Memory B cell (primary cell): ENCODE measurements at regions not wholly inside any gene's neighbourhood (a gene's known extent, or its start where the extent isn't known, plus 50 kb on each side); places are given as distances from the start of the nearest gene placed in this dataset.

Source experiments
- ATAC-seq: fragments of 150-1000 bp; cut with Tn5 transposase; 2 replicates; pipeline ENCODE4 v1.10.0; 2021; ENCODE audit warnings: low read depth, mild to moderate bottlenecking, moderate library complexity
- DNase-seq, 2 donors: peaks; one replicate each; pipeline ENCODE4 v3.0.0; 2022; ENCODE audit warnings: low spot score in 2 of 2
- H3K27ac Mint-ChIP-seq: one replicate; pipeline ENCODE4 v1.8.0; 2022; ENCODE audit warnings: mild to moderate bottlenecking, moderate library complexity, mixed read lengths
- H3K27me3 Mint-ChIP-seq: one replicate; pipeline ENCODE4 v1.8.0; 2022; ENCODE audit warnings: mixed read lengths
- H3K36me3 Mint-ChIP-seq: one replicate; pipeline ENCODE4 v1.8.0; 2022; ENCODE audit warnings: mild to moderate bottlenecking, mixed read lengths
- H3K4me1 Mint-ChIP-seq: one replicate; pipeline ENCODE4 v1.8.0; 2022; ENCODE audit warnings: mixed read lengths
- H3K4me3 Mint-ChIP-seq: one replicate; pipeline ENCODE4 v1.8.0; 2022; ENCODE audit warnings: mild to moderate bottlenecking, moderate library complexity, mixed read lengths
- H3K9me3 Mint-ChIP-seq: one replicate; pipeline ENCODE4 v1.8.0; 2022; ENCODE audit warnings: mixed read lengths

DNA sequence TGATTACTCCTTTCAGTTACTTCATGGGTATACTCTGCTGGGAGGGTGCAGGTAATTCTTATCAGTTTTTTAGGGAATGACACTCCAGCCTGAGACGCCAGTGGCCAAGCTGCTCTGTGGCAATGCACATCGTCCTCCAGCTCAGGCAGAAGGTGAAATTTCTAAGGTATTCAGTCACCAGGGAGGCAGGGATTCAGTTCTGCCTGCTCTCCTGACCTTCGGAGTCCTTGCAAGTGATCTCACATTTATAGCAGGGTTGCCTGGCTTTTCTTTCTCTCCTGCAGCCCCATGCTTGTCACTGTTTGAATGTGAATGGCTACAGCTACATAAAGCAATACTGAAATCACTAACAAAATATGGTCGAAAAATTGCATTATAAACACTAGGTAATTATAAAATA is 1447.5 kb downstream of the EFNB2 start:
- Mint-ChIP-seq H3K36me3 (no peaks in the 10 kb centered on the region), H3K4me1 (no peaks in the 10 kb centered on the region), H3K27ac (no peak overlapping the region), H3K9me3 (no peaks in the 10 kb centered on the region), H3K27me3 (no peaks in the 10 kb centered on the region), H3K4me3 (no peak overlapping the region)
- no peak for DNase-seq
- no peak for ATAC-seq

DNA sequence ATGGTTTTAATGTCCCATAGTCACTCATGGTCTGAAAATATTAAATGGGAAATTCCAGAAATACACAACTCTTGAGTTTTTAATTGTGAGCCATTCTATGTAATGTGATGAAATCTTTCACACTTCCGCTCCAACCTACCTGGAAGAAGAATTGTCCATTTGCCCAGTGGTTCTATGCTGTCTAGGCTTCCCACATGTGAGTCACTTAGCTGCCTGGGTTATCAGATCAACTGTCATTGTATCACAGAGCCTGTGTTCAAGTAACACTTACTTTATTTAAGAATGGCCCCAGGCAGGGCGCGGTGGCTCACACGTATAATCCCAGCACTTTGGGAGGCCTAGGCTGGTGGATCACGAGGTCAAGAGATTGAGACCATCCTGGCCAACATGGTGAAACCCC is 1450.5 kb downstream of the EFNB2 start:
- Mint-ChIP-seq H3K27ac (no peak overlapping the region), H3K4me3 (no peak overlapping the region), H3K9me3 (no peaks in the 10 kb centered on the region), H3K36me3 (no peaks in the 10 kb centered on the region), H3K4me1 (no peaks in the 10 kb centered on the region), H3K27me3 (no peaks in the 10 kb centered on the region)
- DNase-seq, result no peak
- ATAC-seq, result no peak

DNA sequence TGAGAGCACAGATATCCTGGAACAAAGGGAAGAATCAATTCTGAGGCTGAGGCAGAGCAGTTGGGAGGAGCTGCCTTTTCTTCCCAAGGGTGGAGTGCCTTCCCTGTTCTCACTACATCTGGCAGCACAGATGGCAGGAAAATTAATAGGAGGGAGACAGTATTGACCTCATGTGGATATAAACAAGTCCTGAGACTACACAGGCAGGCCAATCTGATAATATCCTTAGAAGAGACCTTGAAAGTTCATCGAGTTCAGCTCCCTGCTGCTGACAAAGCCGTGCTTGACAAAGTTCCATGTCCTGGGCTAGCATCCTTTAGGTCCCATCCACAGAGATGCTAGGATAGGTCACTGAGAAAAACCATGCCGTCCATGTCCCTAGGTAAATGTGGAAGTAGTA is 1451.5 kb downstream of the EFNB2 start:
- DNase-seq, result no peak
- no peak for ATAC-seq

DNA sequence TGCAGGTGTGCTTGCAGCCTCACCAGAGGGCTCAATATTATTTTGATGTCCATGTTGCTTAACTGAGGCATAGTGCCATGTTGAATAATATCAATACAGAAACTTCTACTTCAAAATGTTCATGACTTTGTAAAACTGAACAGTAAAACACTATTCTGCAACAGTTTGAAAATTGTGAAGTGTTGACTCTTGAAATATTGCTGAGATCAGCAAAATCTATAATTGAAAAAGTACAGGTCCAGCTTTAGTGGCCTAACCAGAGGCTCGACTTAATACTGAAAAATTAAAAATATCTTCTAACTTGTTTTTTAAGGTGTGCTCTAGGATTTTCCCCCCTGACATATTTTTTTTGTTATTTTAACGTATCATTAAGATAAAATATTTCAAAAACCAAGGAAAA is 1460.7 kb downstream of the EFNB2 start:
- Mint-ChIP-seq H3K36me3 (no peaks in the 10 kb centered on the region), H3K4me3 (no peak overlapping the region), H3K27me3 (no peaks in the 10 kb centered on the region), H3K4me1 (no peaks in the 10 kb centered on the region), H3K9me3 (no peaks in the 10 kb centered on the region), H3K27ac (no peak overlapping the region)
- no peak for ATAC-seq
- no peak for DNase-seq

More for the DNA sequence above, 1451.5 kb downstream of the EFNB2 start:
- Mint-ChIP-seq H3K4me1 (no peaks in the 10 kb centered on the region), H3K4me3 (no peak overlapping the region), H3K27ac (no peak overlapping the region), H3K27me3 (no peaks in the 10 kb centered on the region), H3K36me3 (no peaks in the 10 kb centered on the region), H3K9me3 (no peaks in the 10 kb centered on the region)

DNA sequence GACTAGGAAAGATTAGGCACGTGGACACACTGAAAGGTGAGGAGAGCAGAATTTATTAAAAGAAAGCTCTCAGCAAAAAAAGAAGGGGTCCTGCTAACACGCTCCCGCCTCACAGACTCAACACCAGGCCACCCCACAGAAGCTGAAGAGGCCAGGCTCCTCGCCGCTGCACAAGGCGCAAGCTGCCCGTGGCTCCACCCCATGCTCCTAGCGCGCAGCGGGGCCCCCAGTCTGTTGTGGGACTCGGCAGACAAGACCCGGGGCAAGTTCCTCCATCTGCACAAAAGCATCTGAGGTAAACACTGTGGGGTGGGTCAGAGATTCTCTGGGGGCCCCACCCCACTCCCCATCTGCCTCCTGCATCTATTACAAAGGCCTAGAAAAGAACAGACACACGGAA is 1462.4 kb downstream of the EFNB2 start:
- DNase-seq (no peak), ATAC-seq (no peak)
- Mint-ChIP-seq H3K36me3 (no peaks in the 10 kb centered on the region), H3K4me1 (no peaks in the 10 kb centered on the region), H3K27me3 (no peaks in the 10 kb centered on the region), H3K4me3 (no peak overlapping the region), H3K27ac (no peak overlapping the region), H3K9me3 (no peaks in the 10 kb centered on the region)

DNA sequence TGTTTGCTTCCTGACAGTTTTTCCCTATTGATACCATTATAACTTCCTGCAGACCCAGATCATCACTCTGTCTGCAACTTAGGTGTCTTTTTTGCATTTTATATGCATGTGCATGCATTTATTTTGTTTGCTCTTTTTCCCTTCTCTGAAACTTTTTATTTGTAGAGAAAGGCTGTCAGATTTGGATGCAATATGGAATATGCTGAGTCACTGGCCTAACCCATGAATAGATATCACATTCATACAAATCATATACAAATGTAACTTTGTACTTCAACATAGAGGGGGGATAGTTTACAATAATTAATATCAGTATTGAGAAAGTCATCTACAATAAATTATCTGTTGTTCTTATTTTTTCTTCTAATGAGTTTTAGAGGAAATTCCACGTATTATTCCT is 1465.0 kb downstream of the EFNB2 start:
- Mint-ChIP-seq H3K4me1 (no peaks in the 10 kb centered on the region), H3K4me3 (no peak overlapping the region), H3K27ac (no peak overlapping the region), H3K27me3 (no peaks in the 10 kb centered on the region), H3K36me3 (no peaks in the 10 kb centered on the region), H3K9me3 (peaks cover 1% of the 10 kb centered on the region)
- no peak for DNase-seq
- ATAC-seq, result no peak

DNA sequence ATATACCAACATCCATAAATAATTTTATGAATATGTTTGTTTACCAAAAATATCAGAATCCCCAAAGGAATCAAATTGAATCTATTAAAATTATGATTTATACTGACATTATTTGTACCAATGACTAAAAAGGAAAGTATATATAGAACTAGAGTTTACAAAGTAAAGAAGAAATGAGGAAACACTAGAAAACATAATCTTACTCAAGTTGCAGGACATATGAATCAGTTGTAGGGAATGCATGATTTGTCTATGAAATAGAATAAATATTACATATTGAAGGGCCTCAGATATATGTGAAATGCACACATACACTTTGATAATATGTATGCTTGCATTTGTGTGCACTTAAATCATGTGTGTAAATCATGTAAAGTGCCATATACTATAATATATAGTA is 1466.4 kb downstream of the EFNB2 start:
- Mint-ChIP-seq H3K9me3 (peaks cover 1% of the 10 kb centered on the region), H3K27ac (no peak overlapping the region), H3K4me1 (no peaks in the 10 kb centered on the region), H3K4me3 (no peak overlapping the region), H3K27me3 (no peaks in the 10 kb centered on the region), H3K36me3 (no peaks in the 10 kb centered on the region)
- DNase-seq, result no peak
- no peak for ATAC-seq

DNA sequence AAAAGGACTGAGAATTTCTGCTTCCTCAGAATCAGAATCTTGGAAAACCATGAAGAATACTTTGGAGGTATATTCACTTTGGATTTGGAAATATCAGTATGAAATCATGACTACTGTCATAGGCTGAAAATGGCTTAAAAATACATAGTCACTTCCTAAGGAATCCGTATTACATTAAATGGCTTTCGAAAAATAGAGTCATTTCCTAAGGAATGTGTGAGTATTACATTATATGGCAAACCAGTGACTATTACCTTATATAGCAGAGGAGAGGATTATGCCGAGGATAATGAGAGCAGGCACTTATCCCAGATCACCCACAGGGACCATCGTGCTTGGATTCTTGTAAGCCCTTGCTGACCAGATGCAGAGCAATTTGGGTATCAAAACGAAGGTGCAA is 1471.8 kb downstream of the EFNB2 start:
- Mint-ChIP-seq H3K27ac (no peak overlapping the region), H3K36me3 (no peaks in the 10 kb centered on the region), H3K4me3 (no peak overlapping the region), H3K9me3 (peaks cover 1% of the 10 kb centered on the region), H3K4me1 (no peaks in the 10 kb centered on the region), H3K27me3 (no peaks in the 10 kb centered on the region)
- ATAC-seq (no peak), DNase-seq (no peak)

DNA sequence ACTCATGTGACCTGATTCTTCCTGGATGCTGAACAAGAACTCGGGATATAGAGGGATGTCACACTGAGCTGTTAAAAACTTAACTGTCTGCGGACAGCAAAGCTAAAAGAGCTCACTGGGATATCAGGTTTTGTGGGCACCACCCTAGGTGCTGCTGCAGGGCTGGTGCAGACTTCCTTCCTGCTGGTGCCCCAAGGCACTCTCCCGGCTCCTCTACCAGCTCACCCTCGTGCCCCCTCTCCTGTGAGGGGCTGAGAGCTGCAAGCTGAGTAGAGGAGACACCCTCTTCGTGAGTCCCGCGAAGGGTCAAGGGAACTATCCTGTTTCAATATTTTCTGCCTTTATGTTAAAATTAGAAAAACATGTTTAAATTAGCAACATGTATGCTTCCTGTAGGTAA is 1475.7 kb downstream of the EFNB2 start:
- ATAC-seq, result no peak
- no peaks in the 10 kb centered on the region for H3K27me3 Mint-ChIP-seq

DNA sequence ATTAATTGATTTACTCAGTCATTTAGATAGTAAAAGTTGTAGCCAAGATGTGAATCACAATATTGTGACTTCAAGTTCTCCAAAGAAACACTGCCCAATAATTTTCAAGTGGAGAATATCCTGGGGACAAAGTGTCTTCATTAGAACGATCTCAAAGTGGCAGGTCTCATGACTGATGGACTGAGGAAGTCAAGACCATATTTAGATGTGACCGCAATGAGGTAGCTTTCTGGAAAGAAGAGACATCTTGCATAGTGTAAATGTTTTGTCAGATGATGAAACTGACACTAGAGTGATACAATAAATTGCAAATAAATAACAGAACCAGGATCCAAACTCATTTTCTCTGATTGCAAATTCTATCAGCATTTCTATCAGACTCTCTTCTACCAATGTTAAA is 1476.9 kb downstream of the EFNB2 start:
- H3K4me3 Mint-ChIP-seq, result no peak overlapping the region
- no peaks in the 10 kb centered on the region for H3K27me3 Mint-ChIP-seq
- no peaks in the 10 kb centered on the region for H3K36me3 Mint-ChIP-seq
- no peak overlapping the region for H3K27ac Mint-ChIP-seq
- no peaks in the 10 kb centered on the region for H3K4me1 Mint-ChIP-seq
- no peaks in the 10 kb centered on the region for H3K9me3 Mint-ChIP-seq
- no peak for ATAC-seq
- no peak for DNase-seq

More for the DNA sequence above, 1475.7 kb downstream of the EFNB2 start:
- no peaks in the 10 kb centered on the region for H3K4me1 Mint-ChIP-seq
- H3K4me3 Mint-ChIP-seq, result no peak overlapping the region
- no peak for DNase-seq
- H3K9me3 Mint-ChIP-seq, result no peaks in the 10 kb centered on the region
- H3K36me3 Mint-ChIP-seq, result no peaks in the 10 kb centered on the region
- no peak overlapping the region for H3K27ac Mint-ChIP-seq

DNA sequence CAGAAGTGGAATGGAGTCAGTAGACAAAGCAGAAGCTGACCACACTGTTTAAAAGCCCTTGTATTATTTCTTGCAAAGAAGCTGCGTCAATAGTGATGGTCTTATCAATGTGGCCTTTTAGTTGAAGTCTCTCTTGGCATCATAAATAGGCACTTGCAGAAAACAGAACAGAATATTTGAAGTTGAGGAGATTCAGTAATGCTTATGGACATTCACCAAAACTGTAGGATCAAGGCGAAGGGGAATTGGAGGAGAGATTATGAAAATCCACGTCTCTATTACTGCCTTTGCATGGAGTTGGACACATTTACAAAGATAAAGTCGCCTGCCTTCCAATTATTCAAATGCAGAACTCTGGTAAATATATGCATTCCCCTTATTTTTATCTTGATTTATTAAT is 1482.8 kb downstream of the EFNB2 start:
- DNase-seq, result no peak
- no peak for ATAC-seq
- Mint-ChIP-seq H3K27me3 (peaks cover 2% of the 10 kb centered on the region), H3K36me3 (no peaks in the 10 kb centered on the region), H3K27ac (no peak overlapping the region), H3K9me3 (no peaks in the 10 kb centered on the region), H3K4me3 (no peak overlapping the region), H3K4me1 (no peaks in the 10 kb centered on the region)

DNA sequence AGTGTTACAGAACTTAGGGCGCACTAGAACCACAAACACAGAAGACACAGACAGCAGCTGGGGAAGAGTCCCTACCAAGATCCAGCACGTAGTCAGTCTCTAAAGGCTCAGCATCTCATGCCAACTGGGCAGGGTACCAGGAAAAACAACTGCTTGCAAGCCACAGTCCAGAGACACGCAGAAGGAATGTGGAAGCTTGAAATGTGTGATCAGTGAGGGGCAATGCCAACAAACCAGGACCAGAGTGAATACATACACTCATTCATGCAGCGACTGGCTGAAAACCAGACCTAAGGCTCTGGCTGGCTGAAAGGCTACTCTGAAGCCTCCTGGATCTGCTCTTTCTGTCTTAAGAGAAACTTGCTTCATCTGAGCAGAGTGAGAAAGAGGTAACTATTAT is 1484.8 kb downstream of the EFNB2 start:
- no peaks in the 10 kb centered on the region for H3K4me1 Mint-ChIP-seq
- H3K36me3 Mint-ChIP-seq, result no peaks in the 10 kb centered on the region
- no peak overlapping the region for H3K27ac Mint-ChIP-seq
- ATAC-seq (no peak), DNase-seq (no peak)
- H3K27me3 Mint-ChIP-seq, result peaks cover 2% of the 10 kb centered on the region
- no peaks in the 10 kb centered on the region for H3K9me3 Mint-ChIP-seq
- H3K4me3 Mint-ChIP-seq, result no peak overlapping the region

DNA sequence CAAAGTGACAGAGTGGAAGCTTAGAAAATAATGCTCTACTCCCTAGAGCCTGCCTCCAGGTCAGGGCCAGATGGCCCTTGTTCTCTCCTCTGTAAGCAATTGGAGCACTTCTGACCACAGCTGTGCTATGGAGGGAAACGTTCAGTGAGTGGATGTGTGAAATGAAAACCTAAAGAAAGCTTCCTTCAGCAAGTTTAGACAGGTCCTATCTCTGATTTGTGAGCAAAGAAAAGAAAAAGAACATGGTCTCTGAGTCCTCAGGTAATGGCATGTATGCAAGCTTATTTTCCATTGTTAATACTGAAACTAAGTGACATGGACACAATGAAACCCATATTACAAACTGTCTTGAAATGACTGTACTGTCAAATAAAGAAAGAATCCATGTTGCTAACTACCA is 1486.8 kb downstream of the EFNB2 start:
- no peak for DNase-seq
- no peak for ATAC-seq
- H3K27ac Mint-ChIP-seq, result no peak overlapping the region
- H3K36me3 Mint-ChIP-seq, result no peaks in the 10 kb centered on the region
- H3K27me3 Mint-ChIP-seq, result peaks cover 2% of the 10 kb centered on the region
- peaks cover under 1% of the 10 kb centered on the region for H3K9me3 Mint-ChIP-seq
- H3K4me3 Mint-ChIP-seq, result no peak overlapping the region
- H3K4me1 Mint-ChIP-seq, result no peaks in the 10 kb centered on the region

DNA sequence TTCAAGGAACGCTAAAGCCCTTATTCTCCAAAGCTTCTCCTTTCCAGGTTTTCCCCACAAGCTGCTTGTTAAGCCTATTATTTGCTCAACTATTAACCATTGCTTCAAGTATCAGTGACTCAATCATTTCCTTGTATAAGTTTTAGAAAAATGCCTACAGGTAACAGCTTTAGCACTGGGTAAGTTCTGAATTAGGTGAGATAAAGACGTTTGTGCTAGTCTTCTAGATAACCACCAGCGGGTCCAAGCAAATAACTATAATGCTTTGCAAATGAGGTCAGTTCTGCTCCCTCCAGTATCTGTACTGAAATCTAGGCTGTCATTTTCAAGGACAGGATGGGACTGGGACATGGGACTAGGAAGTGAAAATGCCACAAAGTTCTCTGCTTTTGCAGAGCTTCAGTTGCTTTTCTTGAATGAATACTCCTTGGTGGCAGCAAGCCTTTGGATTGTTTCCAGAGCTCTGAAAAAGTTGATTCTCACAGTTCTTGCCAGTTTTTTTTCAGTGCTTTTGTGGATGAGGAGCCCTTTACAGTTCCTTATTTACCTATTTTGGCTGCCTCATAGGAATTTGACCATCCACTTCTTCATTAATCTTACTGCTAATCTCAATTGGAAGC is 1487.7 kb downstream of the EFNB2 start:
- Mint-ChIP-seq H3K27ac (no peak overlapping the region), H3K4me3 (no peak overlapping the region), H3K9me3 (peaks cover 3% of the 10 kb centered on the region), H3K4me1 (no peaks in the 10 kb centered on the region), H3K36me3 (no peaks in the 10 kb centered on the region), H3K27me3 (peaks cover 2% of the 10 kb centered on the region)
- no peak for DNase-seq
- no peak for ATAC-seq

DNA sequence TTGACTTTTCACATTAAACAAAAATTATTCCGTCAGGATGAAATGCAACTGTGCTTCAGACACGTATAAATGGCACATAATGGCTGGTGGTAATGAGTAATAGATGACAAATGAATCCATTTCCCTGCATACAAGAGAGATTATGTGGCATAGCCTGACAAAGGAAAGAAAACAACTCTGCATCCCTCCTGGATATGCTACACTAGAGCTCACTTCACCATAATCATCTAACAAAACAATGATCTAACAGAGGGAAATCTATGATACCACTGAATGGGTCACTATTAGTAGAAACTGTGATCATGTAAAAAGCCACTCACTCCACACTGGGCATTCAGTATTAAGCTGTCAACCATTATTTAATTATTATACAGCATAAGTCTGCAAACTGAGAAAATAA is 1498.4 kb downstream of the EFNB2 start:
- no peak overlapping the region for H3K4me3 Mint-ChIP-seq
- H3K36me3 Mint-ChIP-seq, result no peaks in the 10 kb centered on the region
- peaks cover 1% of the 10 kb centered on the region for H3K27me3 Mint-ChIP-seq
- DNase-seq, result no peak
- no peak overlapping the region for H3K27ac Mint-ChIP-seq
- no peaks in the 10 kb centered on the region for H3K4me1 Mint-ChIP-seq
- ATAC-seq, result no peak
- peaks cover 2% of the 10 kb centered on the region for H3K9me3 Mint-ChIP-seq
